HG03060 (cell line): ENCODE measurements at regions not wholly inside any gene's neighbourhood (a gene's known extent, or its start where the extent isn't known, plus 50 kb on each side); places are given as distances from the start of the nearest gene placed in this dataset.

Source experiments
- ATAC-seq: cut with Tn5 transposase; IDR thresholded peaks from one replicate; pipeline ENCODE4 v1.9.1; 2021; ENCODE audit warnings: low read depth, moderate number of reproducible peaks; ENCODE audit not compliant: unreplicated experiment

- ATAC-seq = no peak
Observed at GRCh38 chr20:40424695-40425094, 264.3 kb downstream of the MAFB start.

DNA sequence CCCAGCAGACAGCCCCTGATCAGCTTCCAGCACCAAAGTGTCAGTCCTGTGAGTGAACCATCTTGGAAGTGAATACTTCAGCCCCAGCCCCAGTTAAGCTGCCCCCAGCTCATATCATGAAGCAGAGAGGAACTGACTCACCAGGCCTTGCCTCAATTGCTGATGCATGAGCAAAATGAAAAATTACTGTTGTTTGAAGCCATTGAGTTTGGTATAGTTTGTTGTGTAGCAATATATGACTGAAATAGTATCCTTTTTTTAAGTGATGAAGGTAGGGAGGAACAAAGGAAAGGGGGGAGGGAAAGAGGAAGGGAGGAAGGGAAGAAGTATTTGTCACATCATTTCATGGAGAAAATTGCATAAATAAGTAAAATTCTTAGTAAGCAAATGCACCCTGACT, 266.4 kb downstream of the MAFB start:
- no peak for ATAC-seq

- ATAC-seq = no peak
Observed at GRCh38 chr20:40416274-40416673, 272.8 kb downstream of the MAFB start.

GRCh38 chr20:40414843-40415615, 274.0 kb downstream of the MAFB start:
- no peak for ATAC-seq

DNA sequence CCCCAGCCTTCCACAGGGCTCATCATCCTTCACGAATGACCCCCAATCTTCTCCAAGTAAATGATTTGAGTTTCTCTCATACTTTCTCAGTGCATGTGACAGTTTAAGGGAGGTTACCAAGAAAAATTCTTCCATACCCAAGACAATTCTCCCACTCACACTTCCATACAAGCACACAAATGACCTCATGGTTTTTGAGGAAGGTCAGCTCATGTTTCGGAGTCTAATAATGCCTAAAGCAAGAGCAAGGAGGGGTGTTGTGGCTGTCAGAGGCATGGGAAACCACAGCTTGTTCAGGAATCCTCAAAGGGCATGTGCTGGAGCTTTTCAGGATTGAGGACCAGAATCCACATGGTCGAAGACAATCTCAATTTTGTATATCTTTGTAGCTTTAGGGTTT, 279.0 kb downstream of the MAFB start:
- no peak for ATAC-seq

DNA sequence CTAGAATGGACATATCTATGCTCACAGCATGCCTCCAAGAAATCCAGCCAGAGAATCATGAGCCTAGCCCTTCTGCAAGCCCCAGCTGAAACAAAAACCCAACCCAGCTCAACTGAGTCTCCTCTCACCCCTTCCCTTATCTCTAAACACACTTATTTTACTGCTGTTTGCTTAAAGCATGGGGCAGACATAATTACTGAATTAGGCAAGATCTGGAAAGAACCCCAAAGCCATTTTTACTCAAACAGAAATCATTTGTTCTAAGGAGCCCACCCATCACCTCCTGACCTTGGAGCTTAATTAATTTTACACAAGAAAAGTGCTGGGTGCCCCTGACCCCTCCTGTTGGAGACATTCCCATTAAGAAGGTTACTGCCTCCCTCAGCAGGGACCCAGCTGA, 291.6 kb downstream of the MAFB start:
- no peak for ATAC-seq

- ATAC-seq = no peak
Observed at GRCh38 chr20:40393197-40394079, 295.6 kb downstream of the MAFB start.

DNA sequence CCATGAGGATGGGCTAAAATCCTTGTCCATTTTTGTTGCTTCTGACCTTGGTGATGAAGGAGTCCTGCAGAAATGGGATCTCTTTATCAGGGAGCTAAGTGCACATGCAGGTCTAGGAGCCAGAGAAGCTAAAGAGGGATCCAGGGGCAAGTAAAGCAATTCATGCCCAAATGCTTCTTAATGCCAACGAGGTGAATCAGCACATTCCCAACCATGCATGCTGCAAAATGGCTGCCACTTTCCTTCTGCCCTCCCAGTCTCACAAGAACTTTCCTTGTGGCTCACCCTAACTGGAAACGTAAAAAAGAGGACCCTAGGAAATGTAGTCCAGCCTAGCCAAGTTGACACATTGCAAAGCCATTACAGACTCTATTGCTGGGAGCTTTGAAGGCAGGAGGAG, 298.4 kb downstream of the MAFB start:
- no peak for ATAC-seq

DNA sequence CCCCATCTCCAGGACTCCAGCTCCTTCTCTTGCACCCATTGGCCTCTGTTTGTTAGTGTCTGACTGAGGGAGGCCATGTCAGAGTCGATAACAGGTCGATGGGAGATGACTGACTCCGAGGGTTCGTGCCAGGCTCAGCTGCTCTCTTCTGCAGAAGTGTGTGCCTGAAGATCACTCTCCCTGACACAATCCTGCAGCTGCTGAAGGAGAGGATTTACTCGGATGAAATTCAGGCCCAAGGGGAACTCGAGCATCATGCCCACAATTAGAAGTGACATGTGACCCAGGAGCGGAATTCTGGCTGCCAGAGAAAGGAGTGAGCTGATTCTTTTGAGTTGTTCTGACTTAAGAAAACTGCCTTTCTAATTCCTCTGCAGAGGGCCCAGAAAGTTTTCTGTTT, 318.2 kb downstream of the MAFB start:
- no peak for ATAC-seq

GRCh38 chr20:40368876-40369275, 320.2 kb downstream of the MAFB start:
- ATAC-seq = no peak

DNA sequence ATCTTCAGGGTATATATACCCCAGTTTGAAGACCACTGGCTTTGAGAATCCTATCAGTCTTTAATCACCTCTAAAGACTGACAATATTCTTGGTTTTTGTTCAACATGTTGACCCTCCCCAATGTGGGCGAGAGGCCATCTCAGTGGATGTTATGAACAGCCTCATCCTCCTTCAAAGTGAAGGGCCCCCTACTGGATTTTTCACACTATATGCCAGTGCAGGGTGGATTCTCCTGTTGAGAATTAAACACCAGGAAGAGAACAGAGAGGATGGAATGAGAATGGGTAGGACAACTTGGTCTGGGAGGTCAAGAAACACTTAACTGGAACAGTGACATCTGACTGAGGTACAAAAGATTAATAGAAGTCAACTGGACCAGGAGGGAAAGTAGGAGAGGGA, 327.1 kb downstream of the MAFB start:
- ATAC-seq = no peak

- ATAC-seq = no peak
Observed at GRCh38 chr20:40359131-40359912, 329.7 kb downstream of the MAFB start.

- ATAC-seq = no peak
Observed at GRCh38 chr20:40354880-40355279, 334.2 kb downstream of the MAFB start.

GRCh38 chr20:40343390-40343789, 345.6 kb downstream of the MAFB start:
- ATAC-seq = no peak

GRCh38 chr20:40341561-40341960, 347.5 kb downstream of the MAFB start:
- no peak for ATAC-seq

GRCh38 chr20:40339661-40340449, 349.2 kb downstream of the MAFB start:
- no peak for ATAC-seq

GRCh38 chr20:40336533-40336932, 352.5 kb downstream of the MAFB start:
- ATAC-seq = no peak

DNA sequence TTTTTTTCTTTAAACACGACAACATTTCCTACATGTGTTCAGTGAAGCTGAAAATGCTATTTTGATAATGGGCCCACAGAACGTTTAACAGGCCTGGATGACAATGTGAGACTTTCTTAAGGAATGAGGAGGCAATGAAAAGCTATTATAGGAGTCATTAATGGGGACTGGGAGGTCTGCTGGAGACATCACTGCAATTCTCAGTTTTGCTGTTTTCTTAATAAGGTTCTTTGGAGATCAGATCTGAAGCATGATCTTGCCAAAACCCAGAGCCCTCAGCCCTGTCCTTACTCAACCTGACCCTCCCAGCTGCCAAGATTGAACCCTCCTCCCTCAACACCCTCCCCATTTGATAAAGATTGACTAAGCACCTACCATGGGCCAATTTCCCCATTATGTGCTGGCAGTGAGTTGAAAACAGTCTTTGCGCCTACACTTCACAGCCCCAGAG, 353.1 kb downstream of the MAFB start:
- ATAC-seq = no peak

DNA sequence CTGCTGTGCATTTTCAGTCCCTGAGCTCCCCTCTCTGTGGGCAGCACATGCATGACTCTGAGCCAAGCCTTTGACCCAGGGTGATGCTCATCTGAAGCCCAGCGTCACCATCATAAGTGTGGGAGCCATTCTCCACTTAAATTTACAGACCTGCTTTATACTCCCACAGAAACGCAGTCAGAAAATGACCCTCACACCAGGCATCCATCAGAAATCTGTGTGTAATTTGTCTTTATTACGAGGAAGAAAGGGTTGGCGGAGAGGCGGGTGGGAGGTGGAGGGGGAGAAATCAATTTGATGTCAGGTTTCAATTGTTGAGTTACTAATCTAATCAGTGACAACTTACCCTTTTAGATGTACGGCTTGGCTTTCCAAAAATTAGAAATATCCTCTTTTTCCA, 353.6 kb downstream of the MAFB start:
- ATAC-seq = no peak

DNA sequence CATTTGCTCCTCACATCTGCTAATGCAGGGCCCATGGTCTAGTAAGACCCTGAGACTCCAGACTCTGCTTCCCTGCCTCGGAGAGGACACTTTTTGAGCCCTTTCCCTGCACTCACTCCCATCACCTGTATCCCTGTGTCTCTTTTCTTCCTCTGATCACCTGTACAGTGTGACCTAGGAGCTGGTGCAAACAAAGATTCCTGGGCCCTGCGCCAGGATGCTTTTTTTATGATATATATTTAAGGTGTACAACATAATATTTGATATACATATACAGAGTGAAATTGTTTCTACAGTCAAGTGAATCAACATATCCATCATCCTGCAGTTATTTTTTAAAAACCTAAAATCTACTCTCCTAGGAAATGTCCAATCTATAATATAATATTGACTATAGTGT, 355.4 kb downstream of the MAFB start:
- no peak for ATAC-seq
